Spleen (tissue), 11 donors: ENCODE measurements at regions not wholly inside any gene's neighbourhood (a gene's known extent, or its start where the extent isn't known, plus 50 kb on each side); places are given as distances from the start of the nearest gene placed in this dataset.

ENCODE experiments used
- DNase-seq: peaks from one replicate; pipeline ENCODE4 v3.0.0-alpha.2; 2020
- H3K27ac ChIP-seq, 8 donors: fragments of 200-600 bp; sonication (generic) in 7 of 8; 1 replicate in 4 of 8; 2 replicates in 4 of 8; pipeline versions ENCODE4 v1.5.0 to v1.8.0; 2016 to 2021; ENCODE audit warnings: inconsistent platforms in 4 of 8, mild to moderate bottlenecking in 4 of 8, moderate library complexity in 1 of 8
- H3K27me3 ChIP-seq, 7 donors: fragments of 200-600 bp; sonication (generic) in 6 of 7; replicated peaks in 1 of 7; 1 replicate in 4 of 7; 2 replicates in 3 of 7; pipeline versions ENCODE4 v1.5.0 to v1.8.0; 2016 to 2021; ENCODE audit warnings: inconsistent platforms in 3 of 7, mild to moderate bottlenecking in 1 of 7
- H3K36me3 ChIP-seq, 6 donors: fragments of 200-600 bp; sonication (generic) in 5 of 6; 1 replicate in 4 of 6; 2 replicates in 2 of 6; pipeline versions ENCODE4 v1.5.0 to v1.8.0; 2016 to 2021; ENCODE audit warnings: inconsistent platforms in 2 of 6
- H3K4me1 ChIP-seq, 6 donors: fragments of 200-600 bp; sonication (generic) in 5 of 6; 1 replicate in 3 of 6; 2 replicates in 3 of 6; pipeline versions ENCODE4 v1.5.0 to v1.8.0; 2016 to 2021; ENCODE audit warnings: inconsistent platforms in 3 of 6
- H3K4me3 ChIP-seq, 8 donors: fragments of 200-600 bp; sonication (generic) in 7 of 8; 1 replicate in 4 of 8; 2 replicates in 4 of 8; pipeline versions ENCODE4 v1.5.0 to v1.8.0; 2016 to 2021; ENCODE audit warnings: inconsistent platforms in 4 of 8, mild to moderate bottlenecking in 4 of 8, moderate library complexity in 2 of 8
- H3K9me3 ChIP-seq, 8 donors: fragments of 200-600 bp; sonication (generic) in 7 of 8; 1 replicate in 4 of 8; 2 replicates in 4 of 8; pipeline versions ENCODE4 v1.5.0 to v1.8.0; 2016 to 2021; ENCODE audit warnings: inconsistent platforms in 4 of 8
- POLR2A ChIP-seq, 3 donors: fragments of 450-650 bp; IDR thresholded peaks; one replicate each; pipeline ENCODE4 v1.5.1; 2017; ENCODE audit warnings: antibody characterized with exemption in 3 of 3, mild to moderate bottlenecking in 1 of 3
- POLR2AphosphoS5 ChIP-seq, 3 donors: sonication (generic); formaldehyde crosslinking; IDR thresholded peaks; one replicate each; pipeline ENCODE4 v1.5.1; 2017; ENCODE audit warnings: antibody characterized with exemption in 3 of 3
- WGBS, 5 donors: extraction: QIAGEN DNeasy Blood & Tissue Kit in 3 of 5; methylation state at CpG; one replicate each; pipeline versions ENCODE4 v1.1.5 to v1.1.7; 2013 to 2018; 5-methylcytosine and 5-hydroxymethylcytosine counted together
- intact Hi-C: fragments of 100-400 bp; cut with DNase I; formaldehyde crosslinking; loops from one replicate; pipeline ENCODE4 v1.15.0; 2023; ENCODE audit warnings: low total_unique reads
- TF ChIP-seq, protein P1 (sequence below), 11 experiments: fragments of 200-600 bp in 7 of 11; fragments of 450-650 bp in 4 of 11; sonication (generic) in 4 of 11; IDR thresholded peaks in 8 of 11; conservative IDR thresholded peaks in 3 of 11; 1 replicate in 7 of 11; 2 replicates in 4 of 11; pipeline versions ENCODE4 v1.4.0 to v1.8.0; 2016 to 2021; ENCODE audit warnings: antibody characterized with exemption in 11 of 11, inconsistent platforms in 4 of 11, mild to moderate bottlenecking in 1 of 11
- donor health status: healthy with polysubstance abuse.
- donor health status: DM: no; HTN: no; CAD: no; lungs with moderate emphysema.
- donor health status: DM: no; HTN: no; CAD: no.
- donor health status: Bipolar disorder and iron deficiency.
- donor health status: healthy.
- donor health status: DM: no; HTN: no; CAD: no.
- donor health status: DM: yes; HTN: yes; CAD: no.

GRCh38 chr3:104584682-104585081 lies 782.0 kb upstream of the ALCAM start:
- H3K4me1 ChIP-seq: no peaks in the 10 kb centered on the region
- H3K27ac ChIP-seq: no peak overlapping the region
- TF ChIP-seq, protein P1, sequence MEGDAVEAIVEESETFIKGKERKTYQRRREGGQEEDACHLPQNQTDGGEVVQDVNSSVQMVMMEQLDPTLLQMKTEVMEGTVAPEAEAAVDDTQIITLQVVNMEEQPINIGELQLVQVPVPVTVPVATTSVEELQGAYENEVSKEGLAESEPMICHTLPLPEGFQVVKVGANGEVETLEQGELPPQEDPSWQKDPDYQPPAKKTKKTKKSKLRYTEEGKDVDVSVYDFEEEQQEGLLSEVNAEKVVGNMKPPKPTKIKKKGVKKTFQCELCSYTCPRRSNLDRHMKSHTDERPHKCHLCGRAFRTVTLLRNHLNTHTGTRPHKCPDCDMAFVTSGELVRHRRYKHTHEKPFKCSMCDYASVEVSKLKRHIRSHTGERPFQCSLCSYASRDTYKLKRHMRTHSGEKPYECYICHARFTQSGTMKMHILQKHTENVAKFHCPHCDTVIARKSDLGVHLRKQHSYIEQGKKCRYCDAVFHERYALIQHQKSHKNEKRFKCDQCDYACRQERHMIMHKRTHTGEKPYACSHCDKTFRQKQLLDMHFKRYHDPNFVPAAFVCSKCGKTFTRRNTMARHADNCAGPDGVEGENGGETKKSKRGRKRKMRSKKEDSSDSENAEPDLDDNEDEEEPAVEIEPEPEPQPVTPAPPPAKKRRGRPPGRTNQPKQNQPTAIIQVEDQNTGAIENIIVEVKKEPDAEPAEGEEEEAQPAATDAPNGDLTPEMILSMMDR (IDR thresholded peaks at IDR 0.05 in 8 of 11, conservative IDR thresholded peaks at IDR 0.05 in 3 of 11): no peak
- TF ChIP-seq POLR2AphosphoS5 (IDR thresholded peaks at IDR 0.05): no peak
- no peak for TF ChIP-seq POLR2A (IDR thresholded peaks at IDR 0.05)
- intact Hi-C loops: no loop called here
- H3K9me3 ChIP-seq: peaks cover 0 to 6% (median 2%) of the 10 kb centered on the region in 8 donors
- no peak for DNase-seq
- no peak overlapping the region for H3K4me3 ChIP-seq
- H3K27me3 ChIP-seq: no peaks in the 10 kb centered on the region
- H3K36me3 ChIP-seq: no peaks in the 10 kb centered on the region
- 58 to 75% (median 63%) methylated on average over 5 of the region's 5 CpGs for WGBS, 5 donors

DNA sequence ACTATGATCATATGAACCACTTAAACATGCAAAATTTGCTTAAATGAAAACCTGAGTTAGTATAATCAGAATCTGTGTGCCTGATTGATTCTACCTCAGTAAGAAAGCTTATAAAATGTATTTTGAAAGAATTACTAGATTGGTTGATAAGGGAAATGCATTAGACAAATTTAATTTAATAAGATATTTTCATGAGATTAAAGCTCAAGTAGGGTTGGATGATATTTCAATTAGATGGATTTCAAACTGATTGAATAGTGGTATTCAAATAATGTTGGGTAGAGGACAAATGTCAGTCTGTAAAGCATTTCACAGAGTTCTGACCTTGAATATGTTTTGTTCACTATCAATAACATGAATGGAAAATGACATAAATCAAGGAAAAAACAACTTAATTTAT lies 780.4 kb upstream of the ALCAM start:
- TF ChIP-seq, protein P1 (IDR thresholded peaks at IDR 0.05 in 8 of 11, conservative IDR thresholded peaks at IDR 0.05 in 3 of 11): no peak
- TF ChIP-seq POLR2AphosphoS5 (IDR thresholded peaks at IDR 0.05) (no peak), POLR2A (IDR thresholded peaks at IDR 0.05) (no peak)
- intact Hi-C loops: no loop called here

DNA sequence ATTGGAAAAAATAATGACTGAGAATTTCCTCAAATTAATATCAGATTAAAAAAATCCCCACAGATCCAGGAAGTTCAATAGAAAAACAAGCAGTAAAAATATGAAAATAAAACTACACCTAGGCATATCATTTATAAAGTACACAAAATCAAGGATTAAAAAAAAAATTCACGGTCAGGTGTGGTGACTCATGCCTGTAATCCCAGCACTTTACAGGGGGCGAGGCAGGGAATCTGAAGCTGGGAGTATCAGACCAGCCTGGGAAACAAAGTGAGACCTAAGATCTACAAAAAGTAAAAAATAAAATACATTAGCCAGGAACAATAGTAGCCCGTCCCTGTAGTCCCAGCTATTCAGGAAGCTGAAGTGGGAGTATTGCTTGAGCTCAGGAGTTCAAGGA lies 778.3 kb upstream of the ALCAM start:
- Histone ChIP-seq H3K36me3 (no peaks in the 10 kb centered on the region), H3K27ac (no peak overlapping the region), H3K4me3 (no peak overlapping the region), H3K4me1 (no peaks in the 10 kb centered on the region), H3K27me3 (no peaks in the 10 kb centered on the region), H3K9me3 (no peaks in the 10 kb centered on the region)
- intact Hi-C loops: no loop called here
- no peak for DNase-seq
- 78 to 86% (median 82%) methylated on average over 3 of the region's 3 CpGs for WGBS, 5 donors
- TF ChIP-seq POLR2A (IDR thresholded peaks at IDR 0.05): no peak
- TF ChIP-seq, protein P1 (IDR thresholded peaks at IDR 0.05 in 8 of 11, conservative IDR thresholded peaks at IDR 0.05 in 3 of 11): no peak

More for the DNA sequence above, 780.4 kb upstream of the ALCAM start:
- H3K36me3 ChIP-seq: no peaks in the 10 kb centered on the region
- no peaks in the 10 kb centered on the region for H3K4me1 ChIP-seq
- H3K4me3 ChIP-seq: no peak overlapping the region
- no peak for DNase-seq
- no peak overlapping the region for H3K27ac ChIP-seq
- H3K27me3 ChIP-seq: no peaks in the 10 kb centered on the region
- H3K9me3 ChIP-seq: no peaks in the 10 kb centered on the region

- Histone ChIP-seq H3K4me3 (no peak overlapping the region), H3K9me3 (no peaks in the 10 kb centered on the region), H3K36me3 (no peaks in the 10 kb centered on the region), H3K4me1 (no peaks in the 10 kb centered on the region), H3K27me3 (no peaks in the 10 kb centered on the region), H3K27ac (no peak overlapping the region)
- no peak for TF ChIP-seq POLR2A (IDR thresholded peaks at IDR 0.05)
- no peak for TF ChIP-seq POLR2AphosphoS5 (IDR thresholded peaks at IDR 0.05)
- TF ChIP-seq, protein P1 (IDR thresholded peaks at IDR 0.05 in 8 of 11, conservative IDR thresholded peaks at IDR 0.05 in 3 of 11): no peak
- WGBS, 5 donors: 89 to 94% (median 90%) methylated on average over 3 of the region's 3 CpGs
- DNase-seq: no peak
- intact Hi-C loops: no loop called here
Measured at GRCh38 chr3:104591776-104592175, 774.9 kb upstream of the ALCAM start.
